Activated naive CD4-positive, alpha-beta T cell treated with anti-CD3 and anti-CD28 coated beads, Interleukin-2, amount 50 U/mL, for 72 hours (primary cell): ENCODE measurements at regions not wholly inside any gene's neighbourhood (a gene's known extent, or its start where the extent isn't known, plus 50 kb on each side); places are given as distances from the start of the nearest gene placed in this dataset.
"Not testable (repeated sequence)": the region's sequence is repeated elsewhere in the genome, so short reads cannot be mapped to it uniquely, and the experiment has no call there.

Source experiments
- ATAC-seq, 2 donors: fragments of 150-1000 bp; cut with Tn5 transposase; 2 replicates each; pipeline ENCODE4 v1.10.0; 2021; ENCODE audit warnings: mild to moderate bottlenecking in 2 of 2, moderate library complexity in 2 of 2
- DNase-seq, 2 donors: peaks; one replicate each; pipeline ENCODE4 v3.0.0; 2021 to 2022; ENCODE audit warnings: low spot score in 2 of 2
- H3K27ac Mint-ChIP-seq, 2 donors: one replicate each; pipeline ENCODE4 v1.8.0; 2022; ENCODE audit warnings: mild to moderate bottlenecking in 2 of 2, mixed read lengths in 2 of 2
- H3K36me3 Mint-ChIP-seq, 2 donors: one replicate each; pipeline ENCODE4 v1.8.0; 2022; ENCODE audit warnings: mixed read lengths in 2 of 2
- H3K9me3 Mint-ChIP-seq, 2 donors: one replicate each; pipeline ENCODE4 v1.8.0; 2022; ENCODE audit warnings: mixed read lengths in 2 of 2

DNA sequence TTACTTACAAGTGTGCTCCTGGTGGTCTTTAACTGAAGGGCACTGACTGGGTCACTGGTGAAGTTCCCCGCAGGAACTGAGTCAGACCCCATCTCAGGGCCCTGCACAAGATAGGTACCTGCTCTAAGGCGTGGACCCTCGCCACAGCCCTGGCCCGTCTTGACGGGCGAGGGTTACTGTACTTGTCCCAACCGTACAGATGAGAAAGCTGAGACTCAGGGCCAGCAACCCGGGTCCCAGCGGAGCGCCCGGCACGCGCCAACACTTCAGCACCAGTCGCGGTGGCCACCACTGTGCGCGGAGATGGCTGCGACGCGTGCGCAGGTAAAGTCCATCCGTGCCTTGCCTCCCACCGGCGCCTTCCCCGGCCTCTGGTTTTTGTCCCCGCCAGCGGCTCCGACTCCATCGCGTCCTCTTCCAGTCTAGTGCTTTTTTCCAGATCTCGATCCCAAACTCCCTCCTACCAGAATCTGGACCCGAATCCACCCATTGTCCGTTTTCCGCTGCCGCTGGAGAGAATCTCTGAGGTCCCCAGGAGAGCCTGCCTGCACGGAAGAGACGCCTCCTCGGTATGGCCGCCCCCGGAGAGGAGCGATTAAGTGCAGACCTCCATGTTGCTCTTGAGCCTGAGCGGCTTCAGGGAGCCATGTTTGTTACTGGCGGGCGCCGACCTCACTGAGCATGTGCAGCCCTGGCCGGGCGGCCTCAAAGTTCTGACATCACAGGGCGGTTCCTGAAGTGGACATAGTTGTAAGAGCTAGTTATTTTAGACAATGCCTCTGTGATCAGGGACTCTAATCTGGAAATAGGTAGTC lies 1707.8 kb downstream of the SPATA31A7 start:
- ATAC-seq, result peak in 1 of 2 donors; percentile 44
- not testable (repeated sequence) for H3K36me3 Mint-ChIP-seq

DNA sequence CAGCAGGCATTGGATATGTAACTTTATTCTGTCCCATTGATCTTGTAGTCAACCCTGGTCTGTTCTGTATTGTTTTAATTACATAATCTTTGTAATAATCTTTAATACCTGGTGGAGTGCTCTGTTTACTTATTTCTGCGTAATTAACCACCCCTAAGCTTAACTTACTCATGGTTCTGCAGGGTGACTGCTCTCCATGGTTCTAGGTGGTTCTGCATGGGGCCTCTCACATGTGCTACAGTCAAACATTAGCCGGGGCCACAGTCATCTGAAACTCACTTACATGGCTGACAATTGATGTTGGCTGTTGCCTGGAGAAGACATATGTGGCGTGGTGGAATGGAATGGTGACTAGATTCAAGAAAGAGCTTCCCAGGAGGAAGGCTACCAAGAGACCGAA lies 1709.8 kb downstream of the SPATA31A7 start:
- H3K27ac Mint-ChIP-seq, H3K9me3 Mint-ChIP-seq, ATAC-seq, DNase-seq, H3K36me3 Mint-ChIP-seq: not testable (repeated sequence)

More for the DNA sequence above, 1707.8 kb downstream of the SPATA31A7 start:
- peak overlapping the region in 1 of 2 donors; percentile 95 for H3K27ac Mint-ChIP-seq
- peak; percentile 53 to 74 for DNase-seq
- H3K9me3 Mint-ChIP-seq, result not testable (repeated sequence)

DNA sequence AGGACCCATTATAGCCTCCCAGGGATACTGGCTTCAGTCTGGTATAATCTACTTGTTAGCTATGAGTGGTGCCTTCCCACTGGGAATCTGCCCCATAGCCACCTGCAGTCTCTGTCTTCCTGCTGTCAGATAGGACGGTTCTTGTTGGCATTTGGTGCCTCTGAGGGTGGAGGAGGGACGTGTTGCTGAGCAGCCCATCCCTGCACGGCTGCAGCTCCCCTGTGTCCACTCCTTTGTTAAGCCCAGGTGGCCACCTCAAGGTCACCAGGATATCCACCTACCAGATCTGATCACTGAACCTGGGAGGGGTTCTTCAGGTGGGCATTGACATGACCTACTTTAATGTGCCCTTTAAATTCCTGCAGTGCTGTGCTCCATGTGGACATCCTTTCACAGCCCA lies 1714.2 kb downstream of the SPATA31A7 start:
- not testable (repeated sequence) for ATAC-seq, H3K27ac Mint-ChIP-seq, H3K36me3 Mint-ChIP-seq, H3K9me3 Mint-ChIP-seq, DNase-seq

DNA sequence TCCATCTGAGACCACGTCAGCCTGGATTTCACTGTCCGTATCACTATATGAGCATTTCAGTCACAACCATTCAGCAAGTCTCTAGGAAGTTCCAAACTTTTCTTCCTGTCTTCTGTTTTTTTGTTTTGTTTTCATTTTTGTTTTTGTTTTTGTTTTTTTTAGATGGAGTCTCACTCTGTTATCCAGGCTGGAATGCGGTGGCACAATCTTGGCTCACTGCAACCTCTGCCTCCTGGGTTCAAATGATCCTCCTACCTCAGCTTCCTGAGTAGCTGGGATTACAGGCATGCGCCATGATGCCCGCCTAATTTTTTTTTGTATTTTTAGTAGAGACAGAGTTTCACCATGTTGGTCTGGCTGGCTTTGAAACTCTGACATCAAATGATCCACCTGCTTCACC lies 1715.9 kb downstream of the SPATA31A7 start:
- not testable (repeated sequence) for ATAC-seq, H3K27ac Mint-ChIP-seq, H3K9me3 Mint-ChIP-seq, H3K36me3 Mint-ChIP-seq, DNase-seq

DNA sequence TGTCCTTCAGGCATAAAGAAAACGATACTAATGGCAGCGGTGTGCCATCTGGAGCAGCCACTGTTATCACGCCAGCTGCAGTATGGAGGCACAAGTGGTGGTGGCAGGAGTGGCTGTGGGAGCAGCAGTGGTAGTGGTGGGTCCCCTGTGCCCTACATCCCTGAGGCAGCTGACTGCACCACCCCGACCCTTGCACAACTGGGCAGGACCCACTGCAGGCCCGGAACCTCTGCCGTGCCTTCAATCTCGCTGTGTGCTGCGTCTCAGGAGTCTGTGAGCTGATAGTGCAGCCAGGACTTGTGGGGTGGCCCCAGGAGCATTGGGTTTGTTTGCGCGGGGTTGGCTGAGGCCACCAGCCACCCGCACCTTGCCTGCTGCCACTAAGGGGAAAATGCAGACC lies 1718.0 kb downstream of the SPATA31A7 start:
- DNase-seq, H3K9me3 Mint-ChIP-seq, H3K27ac Mint-ChIP-seq, H3K36me3 Mint-ChIP-seq, ATAC-seq: not testable (repeated sequence)

DNA sequence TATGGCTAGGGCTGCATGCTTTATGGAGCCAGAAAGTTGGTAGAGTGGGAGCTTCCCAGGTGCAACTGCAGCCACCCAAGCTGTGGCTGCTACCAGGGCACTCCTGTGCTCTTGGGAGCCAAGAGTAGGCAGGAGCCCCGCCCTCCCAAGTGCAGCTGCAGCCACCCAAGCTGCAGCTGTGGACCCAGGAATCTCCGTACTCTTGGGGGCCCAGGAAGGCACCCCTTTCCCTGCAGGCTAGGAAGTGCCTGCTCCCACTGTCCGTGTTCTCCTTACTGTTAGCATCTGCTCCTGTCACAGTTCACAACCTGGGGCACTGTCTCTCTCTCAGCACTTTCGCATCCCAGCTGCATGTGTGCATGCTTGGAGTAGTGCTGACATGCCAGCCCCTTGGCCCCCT lies 1718.4 kb downstream of the SPATA31A7 start:
- not testable (repeated sequence) for H3K27ac Mint-ChIP-seq, H3K36me3 Mint-ChIP-seq, ATAC-seq, H3K9me3 Mint-ChIP-seq, DNase-seq

DNA sequence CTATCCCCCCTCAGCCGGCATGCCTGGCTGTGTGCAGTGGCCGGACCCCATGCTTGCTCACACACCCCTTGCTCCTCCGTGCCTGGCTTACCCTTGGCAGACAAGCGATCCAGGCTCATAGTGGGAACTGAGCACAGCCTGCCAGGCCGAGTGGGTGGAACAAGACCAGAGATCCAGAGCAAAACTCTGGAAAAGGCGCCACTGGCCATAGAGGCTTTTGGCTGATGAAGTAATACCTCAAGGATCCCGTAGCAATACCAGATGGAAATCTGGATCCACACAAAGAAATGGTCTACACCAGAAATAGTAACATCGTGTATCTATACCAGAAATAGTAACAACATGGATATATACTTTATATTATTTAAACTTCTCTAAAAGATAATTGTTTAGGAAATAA lies 1719.6 kb downstream of the SPATA31A7 start:
- not testable (repeated sequence) for H3K36me3 Mint-ChIP-seq, DNase-seq, ATAC-seq, H3K9me3 Mint-ChIP-seq, H3K27ac Mint-ChIP-seq

DNA sequence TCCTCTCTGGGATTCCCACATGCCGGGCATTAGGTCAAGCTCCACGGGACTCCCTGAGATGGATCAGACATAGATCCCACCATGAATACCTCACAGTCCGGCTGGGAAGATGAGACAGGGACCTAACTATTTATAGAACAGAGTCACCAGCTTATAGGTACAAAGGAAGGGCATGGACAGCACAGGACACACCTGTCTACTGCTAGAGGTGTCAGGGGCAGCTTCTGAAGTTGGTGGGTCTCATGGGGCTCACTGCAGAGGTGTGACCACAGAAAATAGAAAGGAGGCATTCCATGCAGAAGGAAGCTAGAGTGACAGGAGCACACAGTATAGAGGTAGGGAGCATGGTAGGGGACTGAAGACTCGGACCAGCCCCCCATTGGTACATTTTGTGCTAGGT lies 1722.4 kb downstream of the SPATA31A7 start:
- H3K36me3 Mint-ChIP-seq, H3K9me3 Mint-ChIP-seq, ATAC-seq, DNase-seq, H3K27ac Mint-ChIP-seq: not testable (repeated sequence)

DNA sequence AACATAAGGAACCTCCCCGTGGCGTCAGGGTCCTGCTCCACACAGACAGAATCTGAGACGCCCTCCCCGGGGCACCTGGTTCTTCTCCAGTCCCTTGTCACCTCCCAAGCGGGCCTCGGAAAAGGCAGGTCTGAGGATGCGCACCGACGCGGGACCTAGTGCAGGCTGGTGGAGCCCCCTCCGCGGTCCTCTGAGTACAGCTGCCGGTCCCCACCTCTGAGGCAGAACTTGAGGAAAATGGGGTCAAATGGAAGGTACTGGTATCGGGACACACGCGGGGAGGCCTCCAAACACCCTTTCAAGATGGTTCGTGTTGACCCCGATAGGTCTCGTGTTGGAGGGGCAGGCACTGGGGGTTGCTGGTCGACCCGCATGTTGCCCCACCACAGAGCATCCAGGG lies 1725.3 kb downstream of the SPATA31A7 start:
- H3K36me3 Mint-ChIP-seq, H3K9me3 Mint-ChIP-seq, DNase-seq, H3K27ac Mint-ChIP-seq: not testable (repeated sequence)
- ATAC-seq, result peak in 1 of 2 donors; percentile 50

DNA sequence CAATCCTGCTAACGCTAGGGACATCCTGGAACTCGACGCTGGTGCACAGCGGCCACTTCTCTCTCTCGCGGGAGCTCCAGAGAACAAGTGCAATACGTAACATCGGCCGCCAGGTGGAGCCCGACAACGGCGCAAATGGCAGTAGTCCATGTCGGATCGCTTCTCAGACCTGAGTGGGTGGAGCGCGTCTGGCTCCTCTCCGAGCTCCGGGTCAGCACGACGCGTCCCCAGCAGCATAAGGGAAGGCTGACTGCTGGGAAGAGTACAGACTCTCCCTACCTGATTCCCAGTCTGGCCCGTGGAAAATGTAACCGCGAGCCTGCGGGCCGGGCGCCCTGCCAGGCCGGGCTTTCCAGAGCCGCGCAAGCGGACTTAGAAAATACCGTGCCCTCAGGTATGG lies 1725.8 kb downstream of the SPATA31A7 start:
- not testable (repeated sequence) for H3K9me3 Mint-ChIP-seq, H3K27ac Mint-ChIP-seq, H3K36me3 Mint-ChIP-seq, DNase-seq
- ATAC-seq, result peak; percentile 94 to 99

DNA sequence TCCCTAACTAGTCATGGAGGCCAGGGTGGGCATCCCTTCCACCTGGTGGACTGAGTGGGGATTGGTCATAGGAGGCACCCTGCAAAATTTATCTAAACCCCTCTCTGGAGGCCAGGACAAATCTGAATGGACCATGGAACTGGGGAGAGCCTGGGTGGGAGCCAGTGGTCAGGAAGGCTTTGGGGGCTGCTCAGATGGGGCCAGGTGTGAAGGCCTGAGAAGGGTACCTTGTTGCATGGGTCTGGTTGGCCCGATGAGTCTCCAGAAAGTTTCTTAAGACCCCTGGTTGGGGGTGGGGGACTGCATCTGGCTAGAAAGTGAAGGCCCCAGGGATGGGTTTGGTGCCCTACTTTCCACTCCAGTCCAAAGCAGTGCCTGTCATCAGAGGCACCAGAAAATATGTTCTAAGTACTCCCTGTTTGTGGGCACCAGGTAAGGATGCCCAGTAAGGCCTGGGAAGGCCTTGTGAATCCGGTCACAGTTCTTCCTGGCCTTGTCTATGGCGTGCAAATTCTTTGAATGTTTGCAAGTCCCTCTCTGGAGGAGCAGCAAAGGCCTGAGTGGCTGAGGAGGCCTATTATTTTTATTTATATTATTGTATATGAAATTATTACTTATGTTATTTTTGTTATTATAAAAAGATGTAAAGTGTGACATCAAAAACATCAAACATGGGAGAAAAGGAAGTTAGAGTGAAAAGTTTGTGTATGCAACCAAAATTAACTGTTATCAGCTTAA lies 1729.0 kb downstream of the SPATA31A7 start:
- not testable (repeated sequence) for H3K36me3 Mint-ChIP-seq, H3K27ac Mint-ChIP-seq, H3K9me3 Mint-ChIP-seq, DNase-seq, ATAC-seq

DNA sequence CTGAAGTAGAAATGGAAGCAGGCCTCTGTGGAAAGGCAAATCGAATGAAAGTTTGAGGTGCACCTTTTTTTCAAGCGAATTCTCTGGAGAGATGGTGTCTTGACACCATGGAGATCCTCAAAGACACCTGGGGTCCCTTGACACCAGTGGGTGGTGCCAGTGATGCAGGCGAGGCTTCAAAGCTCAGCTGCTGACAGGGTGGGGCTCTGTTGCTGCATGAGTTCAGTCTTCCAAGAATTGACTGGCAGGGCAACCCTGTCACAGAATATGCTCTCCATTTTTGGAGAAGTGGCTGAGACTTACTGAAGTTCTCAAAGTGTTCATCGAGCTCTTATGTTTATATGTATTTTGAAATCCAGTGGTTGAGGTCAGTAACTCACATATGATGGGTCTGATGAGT lies 1741.6 kb downstream of the SPATA31A7 start:
- not testable (repeated sequence) for ATAC-seq, H3K9me3 Mint-ChIP-seq, DNase-seq, H3K36me3 Mint-ChIP-seq, H3K27ac Mint-ChIP-seq

DNA sequence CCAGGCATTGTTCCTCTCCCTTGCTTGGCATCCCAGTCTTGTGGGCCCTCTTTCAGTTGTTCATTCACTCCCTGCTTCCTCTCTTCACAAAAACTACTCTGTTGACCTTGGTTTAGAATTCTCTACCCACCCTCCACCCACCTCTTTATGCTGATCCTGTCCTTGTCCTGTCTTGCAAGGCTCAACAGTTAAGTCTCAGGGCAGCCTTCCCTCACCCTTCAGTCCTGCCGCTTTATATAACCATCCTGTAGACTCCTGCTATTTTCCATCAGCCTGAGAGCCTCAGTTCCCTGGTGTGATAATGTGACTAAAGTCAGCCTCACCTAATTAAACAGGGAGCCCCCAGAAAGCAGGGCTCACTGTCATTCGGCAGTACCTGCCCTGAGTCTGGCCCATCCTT lies 1763.0 kb downstream of the SPATA31A7 start:
- not testable (repeated sequence) for ATAC-seq, H3K9me3 Mint-ChIP-seq, H3K36me3 Mint-ChIP-seq, DNase-seq, H3K27ac Mint-ChIP-seq
